C4-2B (cell line): ENCODE measurements at regions not wholly inside any gene's neighbourhood (a gene's known extent, or its start where the extent isn't known, plus 50 kb on each side); places are given as distances from the start of the nearest gene placed in this dataset.
"Not testable (repeated sequence)": the region's sequence is repeated elsewhere in the genome, so short reads cannot be mapped to it uniquely, and the experiment has no call there.

Experiments
- ZFX ChIP-seq: fragments of 450-650 bp; IDR thresholded peaks from 2 replicates; pipeline ENCODE4 v1.6.1; 2017
- TF ChIP-seq, protein P1 (sequence below): fragments of 450-650 bp; conservative IDR thresholded peaks from 2 replicates; pipeline ENCODE4 v1.5.1; 2017; ENCODE audit warnings: mild to moderate bottlenecking

DNA sequence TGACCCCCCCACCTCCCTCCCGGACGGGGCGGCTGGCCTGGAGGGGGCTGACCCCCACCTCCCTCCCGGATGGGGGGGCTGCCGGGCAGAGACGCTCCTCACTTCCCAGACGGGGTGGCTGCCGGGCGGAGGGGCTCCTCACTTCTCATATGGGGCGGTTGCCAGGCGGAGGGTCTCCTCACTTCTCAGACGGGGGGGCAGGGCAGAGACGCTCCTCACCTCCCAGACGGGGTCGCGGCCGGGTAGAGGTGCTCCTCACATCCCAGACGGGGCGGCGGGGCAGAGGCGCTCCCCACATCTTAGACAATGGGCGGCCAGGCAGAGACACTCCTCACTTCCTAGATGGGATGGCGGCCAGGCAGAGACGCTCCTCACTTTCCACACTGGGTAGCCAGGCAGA lies 251.9 kb upstream of the PTBP2 start:
- TF ChIP-seq, protein P1, sequence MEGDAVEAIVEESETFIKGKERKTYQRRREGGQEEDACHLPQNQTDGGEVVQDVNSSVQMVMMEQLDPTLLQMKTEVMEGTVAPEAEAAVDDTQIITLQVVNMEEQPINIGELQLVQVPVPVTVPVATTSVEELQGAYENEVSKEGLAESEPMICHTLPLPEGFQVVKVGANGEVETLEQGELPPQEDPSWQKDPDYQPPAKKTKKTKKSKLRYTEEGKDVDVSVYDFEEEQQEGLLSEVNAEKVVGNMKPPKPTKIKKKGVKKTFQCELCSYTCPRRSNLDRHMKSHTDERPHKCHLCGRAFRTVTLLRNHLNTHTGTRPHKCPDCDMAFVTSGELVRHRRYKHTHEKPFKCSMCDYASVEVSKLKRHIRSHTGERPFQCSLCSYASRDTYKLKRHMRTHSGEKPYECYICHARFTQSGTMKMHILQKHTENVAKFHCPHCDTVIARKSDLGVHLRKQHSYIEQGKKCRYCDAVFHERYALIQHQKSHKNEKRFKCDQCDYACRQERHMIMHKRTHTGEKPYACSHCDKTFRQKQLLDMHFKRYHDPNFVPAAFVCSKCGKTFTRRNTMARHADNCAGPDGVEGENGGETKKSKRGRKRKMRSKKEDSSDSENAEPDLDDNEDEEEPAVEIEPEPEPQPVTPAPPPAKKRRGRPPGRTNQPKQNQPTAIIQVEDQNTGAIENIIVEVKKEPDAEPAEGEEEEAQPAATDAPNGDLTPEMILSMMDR = not testable (repeated sequence)
- TF ChIP-seq ZFX = not testable (repeated sequence)
